Mucosa of gallbladder (tissue), 1 donor: ENCODE measurements at regions not wholly inside any gene's neighbourhood (a gene's known extent, or its start where the extent isn't known, plus 50 kb on each side); places are given as distances from the start of the nearest gene placed in this dataset.

Source experiments
- DNase-seq: peaks from one replicate; pipeline ENCODE4 v3.0.0-alpha.2; 2020; ENCODE audit warnings: low spot score
- donor health status: DM: no; HTN: no; CAD: no.

DNA sequence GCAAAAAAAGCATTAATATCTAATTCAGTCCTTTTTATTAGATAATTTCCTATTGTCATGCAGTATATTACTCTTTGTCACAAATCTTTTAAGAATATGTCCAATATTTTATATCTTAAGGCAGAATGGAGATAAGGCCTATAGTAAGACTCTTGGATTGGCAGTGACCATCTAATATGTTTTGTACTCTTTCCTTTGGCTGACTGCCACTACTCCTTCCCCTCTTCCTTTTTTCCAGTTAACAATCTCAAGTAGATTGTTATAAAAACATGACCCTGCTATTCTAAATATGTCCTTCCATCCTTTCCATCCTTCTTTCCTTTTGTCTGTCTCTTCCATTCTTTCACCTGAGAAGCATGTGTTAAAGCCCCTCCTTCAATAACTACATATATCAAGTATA is 92.8 kb upstream of the TMEM168 start:
- DNase-seq: no peak

DNA sequence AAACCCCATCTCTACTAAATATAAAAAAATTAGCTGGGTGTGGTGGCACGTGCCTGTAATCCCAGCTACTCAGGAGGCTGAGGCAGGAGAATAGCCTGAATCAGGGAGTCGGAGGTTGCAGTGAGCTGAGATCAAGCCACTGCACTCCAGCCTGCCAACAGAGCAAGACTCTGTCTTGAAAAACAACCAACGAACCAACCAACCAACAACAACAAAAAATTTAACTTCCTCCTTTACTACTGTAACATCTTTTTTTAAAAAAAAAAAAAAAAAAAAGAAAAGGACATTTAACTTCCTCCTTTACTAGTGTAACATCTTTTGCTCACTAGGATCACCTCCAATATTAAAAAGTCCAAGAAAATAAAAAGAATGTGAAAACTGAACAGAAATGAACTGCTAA is 92.3 kb upstream of the TMEM168 start:
- DNase-seq: no peak

DNA sequence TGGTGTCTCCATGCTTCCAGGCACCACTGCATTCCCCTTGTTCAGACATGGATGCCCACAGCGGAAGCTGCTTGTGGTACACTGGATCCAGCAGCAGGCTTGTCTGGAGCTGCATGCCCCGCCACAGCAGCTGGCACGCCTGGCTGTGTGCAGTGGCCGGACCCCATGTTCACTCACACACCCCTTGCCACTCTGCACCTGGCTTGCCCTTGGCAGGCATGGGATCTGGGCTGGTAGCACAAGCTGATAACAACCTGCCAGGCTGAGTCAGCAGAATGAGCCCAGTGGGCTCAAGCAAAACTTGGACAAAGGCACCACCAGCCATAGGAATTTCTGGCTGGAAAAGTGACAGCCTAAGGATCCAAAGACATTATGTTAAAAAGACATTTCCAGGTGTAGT is 91.8 kb upstream of the TMEM168 start:
- DNase-seq: no peak

DNA sequence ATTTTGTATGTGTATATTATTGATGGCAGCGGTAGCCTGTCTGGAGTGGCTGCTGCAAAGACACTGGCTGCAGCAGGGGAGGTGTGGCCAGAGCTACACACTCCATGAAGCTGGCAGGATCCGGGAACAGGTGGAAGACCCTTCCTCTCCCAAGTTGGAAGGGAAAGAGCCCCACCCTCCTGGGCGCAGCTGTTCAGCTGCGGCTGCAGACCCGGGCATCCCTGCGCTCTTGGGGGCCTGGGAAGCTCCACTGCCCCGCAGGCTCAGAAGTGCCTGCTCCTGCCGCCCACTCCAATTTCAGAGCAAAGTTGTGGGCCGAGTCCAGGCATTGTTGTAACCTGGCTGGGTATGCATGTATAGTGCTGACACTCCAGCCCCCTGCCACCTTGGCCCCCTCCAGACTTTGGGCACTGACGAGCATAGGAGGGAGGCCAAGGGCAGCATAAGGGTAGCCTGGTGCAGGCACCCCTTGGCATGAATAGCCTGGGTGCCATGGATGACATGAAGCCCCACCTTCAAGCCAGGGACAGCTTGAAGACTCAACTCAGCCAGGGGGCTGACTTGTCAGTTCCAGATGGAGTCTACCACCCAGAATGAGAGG is 90.7 kb upstream of the TMEM168 start:
- DNase-seq: no peak

DNA sequence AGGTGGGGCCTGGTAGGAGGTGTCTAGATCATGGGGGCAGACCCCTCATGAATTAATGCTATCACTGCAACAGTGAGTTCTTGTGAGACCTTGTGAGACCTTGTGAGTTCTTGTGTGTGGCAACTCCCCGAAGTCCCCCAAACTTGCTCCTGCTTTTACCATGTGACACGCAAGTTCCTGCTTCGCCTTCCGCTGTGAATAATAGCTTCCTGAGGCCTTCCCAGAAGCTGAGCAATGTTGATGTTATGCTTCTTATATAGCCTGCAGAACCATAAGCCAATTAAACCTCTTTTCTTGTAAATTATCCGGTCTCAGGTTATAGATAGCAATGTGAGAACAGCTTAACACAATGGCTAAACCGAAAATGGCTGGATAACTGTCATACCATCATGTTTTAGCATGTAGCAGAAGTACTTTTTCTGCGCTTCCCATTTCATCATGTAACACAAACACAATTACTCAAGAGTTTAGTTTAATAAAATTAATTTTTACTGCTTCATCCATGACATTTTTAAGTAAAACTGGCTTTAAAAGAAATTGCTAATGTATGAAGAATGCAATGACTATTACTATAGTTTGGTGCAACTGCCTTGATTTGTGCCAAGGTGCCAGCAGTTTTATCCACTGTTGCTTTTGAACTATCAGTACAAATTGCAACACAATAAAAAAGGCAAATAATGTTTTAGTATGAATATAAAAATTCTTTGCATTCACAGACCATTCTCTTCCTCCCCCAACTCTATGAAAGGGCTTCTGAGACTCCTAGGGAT is 87.7 kb upstream of the TMEM168 start:
- no peak for DNase-seq

DNA sequence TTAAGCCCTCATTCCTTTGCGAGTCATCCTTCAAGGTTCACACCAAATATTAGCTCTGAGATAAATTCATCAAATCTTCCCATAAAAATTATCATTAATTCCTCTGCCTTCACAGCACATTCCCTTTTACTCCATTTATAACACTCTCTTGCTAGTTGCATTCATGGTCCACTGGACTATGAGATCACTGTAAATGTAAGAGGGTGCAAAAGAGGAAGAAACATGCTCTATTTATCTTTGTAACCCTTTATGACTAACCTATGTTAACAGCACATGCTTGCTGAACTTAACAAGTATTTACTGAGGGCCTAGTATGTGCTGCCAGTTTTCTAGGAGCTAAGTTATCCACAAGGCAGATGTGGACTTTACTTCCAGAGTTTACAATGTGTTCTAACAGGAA is 86.7 kb upstream of the TMEM168 start:
- no peak for DNase-seq

DNA sequence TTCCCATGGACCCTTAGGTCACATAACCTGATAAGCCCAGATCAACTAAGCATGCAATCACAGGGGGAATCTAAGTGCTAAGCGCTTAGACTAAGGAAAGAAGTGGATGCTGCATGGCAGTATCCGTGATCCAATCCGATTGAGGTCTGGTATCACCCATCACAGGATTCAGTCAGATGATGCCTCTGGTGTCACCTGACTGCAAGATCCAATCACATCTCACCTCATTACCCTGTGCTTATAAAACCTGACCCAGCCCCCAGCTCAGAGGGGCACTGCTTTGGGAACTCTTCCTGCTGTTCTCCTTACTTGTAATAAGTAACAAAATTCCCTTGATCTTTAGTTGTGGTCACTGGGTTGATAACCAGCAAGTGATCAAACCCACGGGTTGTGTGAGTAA is 84.7 kb upstream of the TMEM168 start:
- no peak for DNase-seq

DNA sequence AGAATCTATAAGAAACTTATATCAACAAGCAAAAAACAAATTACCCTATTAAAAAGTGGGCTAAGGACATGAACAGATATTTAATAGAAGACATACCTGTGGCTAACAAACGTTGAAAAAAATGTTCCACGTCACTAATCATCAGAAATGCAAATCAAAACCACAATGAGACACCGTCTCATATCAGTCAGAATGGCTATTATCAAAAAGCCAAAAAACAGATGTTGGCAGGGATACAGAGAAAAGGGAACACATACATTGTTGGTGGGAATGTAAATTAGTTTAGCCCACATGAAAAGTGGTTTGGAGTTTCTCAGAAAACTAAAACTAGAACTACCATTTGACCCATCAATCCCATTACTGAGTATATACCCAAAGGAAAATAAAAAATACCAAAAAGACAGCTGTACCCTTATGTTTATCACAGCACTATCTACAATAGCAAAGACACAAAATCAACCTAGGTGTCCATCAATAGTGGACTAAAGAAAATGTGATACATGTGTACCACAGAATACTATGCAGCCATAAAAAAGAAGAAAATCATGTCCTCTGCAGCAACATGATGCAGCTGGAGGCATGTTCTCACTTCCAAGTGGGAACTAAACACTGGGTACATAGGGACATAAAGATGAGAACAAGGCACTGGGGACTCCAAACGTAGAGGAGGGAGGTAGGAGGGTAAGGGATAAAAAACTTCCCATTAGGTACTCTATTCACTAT is 83.8 kb upstream of the TMEM168 start:
- DNase-seq: no peak

DNA sequence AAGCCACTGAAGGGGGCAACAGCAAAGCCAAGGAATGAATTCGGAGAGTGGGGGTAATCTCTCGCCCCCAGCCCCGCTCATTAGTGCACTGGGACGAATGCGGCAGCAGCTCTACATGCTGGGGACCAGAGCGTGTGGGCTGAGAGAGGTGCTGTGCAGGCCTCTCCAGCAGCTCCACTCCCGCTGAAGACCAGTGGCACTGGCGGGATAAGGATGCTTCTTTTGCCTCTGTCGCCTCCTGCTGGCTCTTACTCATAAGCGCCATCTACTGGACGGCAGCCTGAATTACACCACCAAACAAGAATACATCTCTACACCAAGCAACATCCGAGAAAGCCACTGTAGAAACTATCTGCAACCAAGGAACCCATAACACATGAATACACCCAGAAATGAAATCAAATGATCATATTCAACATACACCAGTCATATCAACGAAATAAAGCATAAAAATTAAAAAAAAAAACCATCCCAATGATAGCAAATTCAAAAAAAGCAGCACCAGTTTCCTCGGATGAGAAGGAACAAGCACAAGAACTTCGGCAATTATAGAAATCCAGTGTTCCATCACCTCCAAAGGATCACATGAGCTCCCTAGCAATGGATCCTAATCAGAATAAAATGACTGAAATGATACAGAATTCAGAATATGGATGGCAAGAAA is 79.0 kb upstream of the TMEM168 start:
- no peak for DNase-seq

DNA sequence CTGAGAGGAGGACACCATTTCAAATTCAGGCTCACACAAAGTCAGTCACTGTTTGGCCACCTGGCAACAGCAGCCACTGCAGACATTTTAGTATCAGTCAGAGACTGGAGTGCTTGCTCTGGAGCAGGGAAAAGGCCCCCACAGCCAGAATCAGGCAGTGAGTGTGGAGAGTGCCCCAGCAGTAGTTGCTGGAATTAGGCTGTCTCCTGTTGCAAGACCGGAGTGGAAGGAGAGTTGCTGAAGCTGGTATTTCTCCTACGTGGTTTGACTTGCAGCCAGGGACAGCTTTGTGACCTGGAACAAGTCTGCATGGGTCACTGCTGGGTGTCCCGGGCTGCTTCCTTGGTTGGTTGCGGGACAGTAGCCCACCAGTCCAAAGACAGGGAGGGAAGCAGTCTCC is 78.4 kb upstream of the TMEM168 start:
- DNase-seq: no peak

DNA sequence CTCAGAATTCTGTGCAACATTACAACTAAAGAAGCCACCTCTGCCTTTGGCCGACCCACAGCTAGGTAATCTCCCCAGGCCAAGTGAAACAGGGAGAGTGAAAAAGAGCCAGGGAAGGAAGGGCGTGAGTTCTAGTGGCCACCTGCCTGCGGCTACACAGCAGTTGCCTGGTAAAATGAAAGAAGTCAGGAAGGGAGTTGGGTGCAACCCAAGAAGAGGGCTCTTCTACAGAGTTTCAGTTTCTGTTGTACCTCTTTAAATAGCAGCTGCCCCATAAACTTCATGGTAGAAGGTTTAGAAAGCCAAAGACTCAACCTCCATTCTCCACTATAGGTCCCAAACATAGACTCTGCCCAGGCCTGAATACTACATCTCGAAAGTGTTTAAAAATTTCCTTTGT is 76.2 kb upstream of the TMEM168 start:
- no peak for DNase-seq

DNA sequence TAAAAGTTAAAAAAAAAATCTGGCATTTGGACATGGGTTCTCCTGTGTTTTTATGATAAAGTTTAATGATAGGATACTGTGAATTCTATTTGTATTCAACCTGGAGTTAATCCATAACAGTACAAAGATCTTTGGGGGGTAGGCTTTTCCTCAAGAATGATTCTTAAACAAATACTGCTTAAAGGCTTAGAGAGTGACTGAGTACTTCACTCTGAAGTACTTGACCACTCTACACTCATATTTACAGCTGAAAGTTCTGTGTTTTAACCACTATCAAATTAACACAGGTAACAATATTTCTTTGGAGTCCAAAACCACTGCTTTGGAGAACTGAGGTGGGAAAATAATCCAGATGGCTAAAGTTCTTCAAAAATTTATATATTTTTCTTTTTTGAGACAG is 74.2 kb upstream of the TMEM168 start:
- DNase-seq: no peak

DNA sequence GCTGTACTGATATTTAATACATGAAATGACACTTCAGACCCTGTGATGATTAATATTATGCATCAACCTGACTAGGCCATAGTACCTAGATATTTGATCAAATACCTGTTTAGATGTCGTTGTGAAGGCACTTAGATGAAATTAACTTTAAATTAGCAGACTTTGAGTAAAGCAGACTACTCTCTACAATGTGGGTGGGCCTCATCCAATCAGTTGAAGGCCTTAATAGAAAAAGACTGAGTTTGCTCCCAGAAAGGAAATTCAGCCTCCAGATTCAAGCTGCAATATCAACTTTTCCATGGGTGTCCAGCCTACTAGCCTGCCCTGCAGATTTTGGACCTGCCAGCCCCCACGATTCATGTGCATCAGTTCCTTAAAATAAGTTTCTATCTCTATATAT is 68.6 kb upstream of the TMEM168 start:
- DNase-seq: no peak

DNA sequence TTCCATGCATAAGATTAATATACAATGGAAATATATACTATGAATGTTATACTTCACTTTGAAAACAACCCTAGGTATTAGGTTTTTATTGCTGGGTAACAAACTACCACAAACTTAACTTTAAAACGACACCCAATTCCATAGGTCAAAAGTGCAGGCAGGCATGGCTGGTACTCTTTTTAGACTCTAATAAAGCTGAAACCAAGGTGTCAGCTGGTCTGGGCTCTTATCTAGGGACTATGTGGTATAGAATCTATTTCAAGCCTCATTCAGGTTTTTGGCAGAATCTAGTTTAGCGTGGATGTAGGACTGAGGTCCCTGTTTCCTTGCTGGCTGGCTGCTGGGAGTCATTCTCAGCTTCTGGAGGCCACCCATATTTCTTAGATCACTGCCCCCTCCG is 65.0 kb upstream of the TMEM168 start:
- no peak for DNase-seq

DNA sequence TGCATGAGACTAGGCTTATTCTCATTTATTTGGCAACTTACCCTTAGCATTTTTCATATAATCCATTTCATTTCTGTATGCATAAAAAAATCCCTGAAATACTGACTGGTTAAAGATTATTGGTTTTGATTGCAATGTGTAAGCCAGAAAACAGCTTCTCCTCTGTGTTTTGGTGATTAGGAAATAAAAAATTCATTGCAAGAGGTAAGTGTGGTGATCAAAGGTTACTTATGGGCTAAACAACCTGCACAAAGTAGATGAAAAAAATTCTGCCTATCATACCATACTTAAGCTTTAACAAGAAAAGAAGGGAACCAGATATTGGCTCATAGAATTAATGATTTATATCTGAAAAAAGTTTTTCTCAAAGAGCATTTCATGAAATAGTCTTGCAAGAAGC is 64.0 kb upstream of the TMEM168 start:
- DNase-seq: no peak

DNA sequence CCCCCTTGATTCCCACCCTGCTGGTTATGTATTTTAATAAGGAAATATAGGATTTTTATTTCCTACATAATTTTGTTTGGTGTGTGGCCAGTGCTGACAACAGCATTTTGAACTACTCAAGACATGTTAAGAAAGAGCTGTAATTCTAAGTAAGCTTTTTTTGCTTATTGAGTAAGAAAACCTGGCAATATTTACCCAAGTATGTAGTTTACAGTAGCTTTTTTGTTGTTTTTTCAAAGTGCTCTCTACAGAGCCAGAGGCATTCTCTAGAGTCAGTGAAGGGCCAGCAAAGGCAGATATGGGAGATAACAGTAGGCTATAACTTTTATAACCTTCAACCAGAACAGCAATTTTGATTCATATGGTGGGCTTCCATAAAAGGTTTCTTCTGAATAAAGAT is 63.2 kb upstream of the TMEM168 start:
- no peak for DNase-seq

DNA sequence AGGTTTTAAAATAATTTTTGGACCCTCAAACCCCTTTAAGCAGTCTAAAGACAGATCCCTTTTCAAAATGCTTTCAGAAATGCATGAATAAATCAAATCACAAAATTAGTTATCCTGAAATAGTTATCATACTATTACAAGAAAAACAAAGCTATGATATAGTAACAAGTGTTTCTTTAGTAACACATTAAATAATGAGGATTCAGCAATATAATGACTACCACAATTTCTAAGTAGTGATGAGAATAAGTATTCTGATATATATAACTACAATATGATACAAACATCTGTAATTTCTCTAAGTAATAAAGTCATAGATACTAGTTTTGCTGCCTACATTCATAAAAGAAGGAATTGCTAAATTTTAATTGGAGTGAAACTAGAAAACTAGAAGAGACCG is 53.0 kb upstream of the TMEM168 start:
- no peak for DNase-seq
